ENCODE measurements at regions not wholly inside any gene's neighbourhood (a gene's known extent, or its start where the extent isn't known, plus 50 kb on each side); places are given as distances from the start of the nearest gene placed in this dataset.

- intact Hi-C loops (cut with micrococcal nuclease) (no loop called here), dilution Hi-C loops (cut with MboI; ENCODE audit: extremely low pct_ligation_motif_present, low sequenced_read_pairs) (no loop called here)
- FAIRE-seq (no peak), DNase-seq (ENCODE audit: low read depth, low spot score) (no peak)
- no peak overlapping the region for H3K27ac ChIP-seq (ENCODE audit: insufficient read depth, low read depth, low read length)
- no peaks in the 10 kb centered on the region for H4K20me1 ChIP-seq (replicated peaks; ENCODE audit: control insufficient read depth, extremely low read depth, insufficient read depth, low read length)
- TF ChIP-seq JUN (IDR thresholded peaks at IDR 0.05; ENCODE audit: borderline replicate concordance, insufficient read depth, insufficient read length, low read depth) (no peak), GATA2 (IDR thresholded peaks at IDR 0.05; ENCODE audit: insufficient read depth, insufficient read length, low read depth, low read length) (no peak), FOS (IDR thresholded peaks at IDR 0.05; ENCODE audit: borderline replicate concordance, insufficient read depth, low read length) (no peak), MAX (IDR thresholded peaks at IDR 0.05; ENCODE audit: insufficient read depth, insufficient read length) (no peak), POLR2AphosphoS5 (IDR thresholded peaks at IDR 0.05; ENCODE audit: insufficient read depth, low read depth, low read length) (no peak), EZH2 (IDR thresholded peaks at IDR 0.05; ENCODE audit: borderline replicate concordance, low read depth, low read length, severe bottlenecking) (no peak), MYC (IDR thresholded peaks at IDR 0.05; ENCODE audit: low read depth, low read length) (no peak)
- TF ChIP-seq, protein P1, sequence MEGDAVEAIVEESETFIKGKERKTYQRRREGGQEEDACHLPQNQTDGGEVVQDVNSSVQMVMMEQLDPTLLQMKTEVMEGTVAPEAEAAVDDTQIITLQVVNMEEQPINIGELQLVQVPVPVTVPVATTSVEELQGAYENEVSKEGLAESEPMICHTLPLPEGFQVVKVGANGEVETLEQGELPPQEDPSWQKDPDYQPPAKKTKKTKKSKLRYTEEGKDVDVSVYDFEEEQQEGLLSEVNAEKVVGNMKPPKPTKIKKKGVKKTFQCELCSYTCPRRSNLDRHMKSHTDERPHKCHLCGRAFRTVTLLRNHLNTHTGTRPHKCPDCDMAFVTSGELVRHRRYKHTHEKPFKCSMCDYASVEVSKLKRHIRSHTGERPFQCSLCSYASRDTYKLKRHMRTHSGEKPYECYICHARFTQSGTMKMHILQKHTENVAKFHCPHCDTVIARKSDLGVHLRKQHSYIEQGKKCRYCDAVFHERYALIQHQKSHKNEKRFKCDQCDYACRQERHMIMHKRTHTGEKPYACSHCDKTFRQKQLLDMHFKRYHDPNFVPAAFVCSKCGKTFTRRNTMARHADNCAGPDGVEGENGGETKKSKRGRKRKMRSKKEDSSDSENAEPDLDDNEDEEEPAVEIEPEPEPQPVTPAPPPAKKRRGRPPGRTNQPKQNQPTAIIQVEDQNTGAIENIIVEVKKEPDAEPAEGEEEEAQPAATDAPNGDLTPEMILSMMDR (IDR thresholded peaks at IDR 0.05; ENCODE audit: extremely low read depth in 1 of 2, insufficient read depth in 1 of 2, low read depth in 1 of 2, low read length in 2 of 2) = no peak
- BruUV-seq (replicated peaks) = no TSS peak
- H3K4me1 ChIP-seq (ENCODE audit: control insufficient read depth, extremely low read depth, insufficient read depth, low read length) = no peaks in the 10 kb centered on the region
- no peak overlapping the region for H3K4me2 ChIP-seq (ENCODE audit: insufficient read depth, low read length)
- H3K9me3 ChIP-seq (replicated peaks; ENCODE audit: control insufficient read depth, insufficient read depth, low read length) = no peaks in the 10 kb centered on the region
- no peaks in the 10 kb centered on the region for H3K36me3 ChIP-seq (ENCODE audit: control insufficient read depth in 2 of 2, extremely low read depth in 1 of 2, insufficient read depth in 2 of 2, low read length in 2 of 2)
- H2AFZ ChIP-seq (ENCODE audit: low read depth, low read length) = no peak overlapping the region
- CTCF ChIA-PET = interaction anchor here (1.5 kb wide), 1 partner anchor 41 kb away, joined by 4 read pairs; no protein-coding TSS in a partner anchor
- no peak overlapping the region for H3K9ac ChIP-seq (replicated peaks; ENCODE audit: extremely low read depth, insufficient read depth, low read length)
- H3K27me3 ChIP-seq (ENCODE audit: control insufficient read depth in 2 of 2, insufficient read depth in 2 of 2, low read length in 2 of 2) = no peaks in the 10 kb centered on the region
- POLR2A ChIA-PET = no interaction called here
- no peaks in the 10 kb centered on the region for H3K9me1 ChIP-seq (replicated peaks; ENCODE audit: control insufficient read depth, extremely low read depth, insufficient read depth, low read length)
- H3K79me2 ChIP-seq (ENCODE audit: control insufficient read depth, insufficient read depth, low read length) = no peaks in the 10 kb centered on the region
- H3K4me3 ChIP-seq (replicated peaks in 1 of 3; ENCODE audit: insufficient read depth in 1 of 3, low read depth in 1 of 3, low read length in 3 of 3) = no peak overlapping the region
Measured at GRCh38 chr7:11302121-11302520, 328.4 kb downstream of the PHF14 start.

Data from endothelial cell of umbilical vein (primary cell).